Fibroblast of lung (primary cell): ENCODE measurements at regions not wholly inside any gene's neighbourhood (a gene's known extent, or its start where the extent isn't known, plus 50 kb on each side); places are given as distances from the start of the nearest gene placed in this dataset.

Source experiments
- DNase-seq, 2 donors: peaks; one replicate each; pipeline versions ENCODE4 v3.0.0 to v3.0.0-alpha.2; 2010; ENCODE audit warnings: low read depth in 2 of 2
- H2AFZ ChIP-seq: 2 replicates; pipeline ENCODE4 v1.5.1; 2012; ENCODE audit warnings: low read length, control low read depth, inconsistent platforms
- H3K27ac ChIP-seq: 2 replicates; pipeline ENCODE4 v1.5.1; 2011; ENCODE audit warnings: low read length, control low read depth; ENCODE audit not compliant: insufficient read depth
- H3K27me3 ChIP-seq: 2 replicates; pipeline ENCODE4 v1.5.1; 2011; ENCODE audit warnings: mild to moderate bottlenecking, low read length; ENCODE audit not compliant: control insufficient read depth, insufficient read depth
- H3K36me3 ChIP-seq: 2 replicates; pipeline ENCODE4 v1.5.1; 2011; ENCODE audit warnings: low read length; ENCODE audit not compliant: control insufficient read depth, insufficient read depth
- H3K4me1 ChIP-seq: 2 replicates; pipeline ENCODE4 v1.5.1; 2011; ENCODE audit warnings: low read length; ENCODE audit not compliant: control insufficient read depth, insufficient read depth; ENCODE audit errors: extremely low read depth
- H3K4me2 ChIP-seq: 2 replicates; pipeline ENCODE4 v1.5.1; 2011; ENCODE audit warnings: low read length, control low read depth; ENCODE audit not compliant: insufficient read depth; ENCODE audit errors: extremely low read depth
- H3K4me3 ChIP-seq, 4 experiments: fragments of 200-600 bp in 1 of 4; sonication (generic) in 1 of 4; replicated peaks in 1 of 4; 2 replicates each; pipeline ENCODE4 v1.5.1; 2011 to 2016; ENCODE audit warnings: low read length in 4 of 4, low read depth in 3 of 4, mild to moderate bottlenecking in 3 of 4, control low read depth in 2 of 4, inconsistent platforms in 1 of 4, mixed read lengths in 1 of 4; ENCODE audit not compliant: insufficient read depth in 1 of 4; ENCODE audit errors: control extremely low read depth in 1 of 4
- H3K79me2 ChIP-seq: 2 replicates; pipeline ENCODE4 v1.5.1; 2012; ENCODE audit warnings: mild to moderate bottlenecking, low read length, inconsistent platforms; ENCODE audit not compliant: control insufficient read depth, insufficient read depth
- H3K9ac ChIP-seq: 2 replicates; pipeline ENCODE4 v1.5.1; 2011; ENCODE audit warnings: mild to moderate bottlenecking, low read length, control low read depth; ENCODE audit not compliant: insufficient read depth
- H3K9me3 ChIP-seq: 2 replicates; pipeline ENCODE4 v1.5.1; 2012; ENCODE audit warnings: low read depth, low read length; ENCODE audit not compliant: control insufficient read depth, insufficient read depth
- H4K20me1 ChIP-seq: 2 replicates; pipeline ENCODE4 v1.5.1; 2011; ENCODE audit warnings: low read length; ENCODE audit not compliant: control insufficient read depth, insufficient read depth; ENCODE audit errors: extremely low read depth
- EZH2 ChIP-seq: IDR thresholded peaks from 2 replicates; pipeline ENCODE4 v1.5.1; 2012; ENCODE audit warnings: low read length, control low read depth, mild to moderate bottlenecking; ENCODE audit errors: missing control alignments
- TF ChIP-seq, protein P1 (sequence below), 2 donors: IDR thresholded peaks in 1 of 2; conservative IDR thresholded peaks in 1 of 2; 1 replicate in 1 of 2; 2 replicates in 1 of 2; pipeline ENCODE4 v1.5.1; 2011 to 2012; ENCODE audit warnings: low read length in 2 of 2, control low read depth in 1 of 2, inconsistent platforms in 1 of 2, low read depth in 1 of 2, mild to moderate bottlenecking in 1 of 2

DNA sequence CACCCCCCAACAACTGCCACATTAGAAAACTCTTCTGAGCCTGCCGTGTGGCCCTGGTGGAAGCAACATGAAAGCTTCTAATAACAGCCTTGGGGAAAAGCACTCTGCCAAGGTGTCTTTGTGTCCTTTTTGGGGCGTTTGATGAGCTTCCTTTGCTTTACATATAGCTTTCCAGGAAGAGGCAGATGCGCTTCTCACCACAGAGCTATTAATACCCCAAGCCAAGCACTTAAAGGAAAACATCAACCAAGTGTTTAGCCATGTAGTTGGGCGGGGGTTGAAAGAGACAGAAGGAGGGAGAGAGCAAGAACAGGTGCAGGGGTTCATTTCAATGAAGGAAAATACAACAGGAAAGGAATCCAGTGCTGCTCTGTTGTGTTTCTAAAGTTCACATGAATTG lies 176.1 kb downstream of the VAPA start:
- H3K36me3 ChIP-seq = no peaks in the 10 kb centered on the region
- no peaks in the 10 kb centered on the region for H3K9me3 ChIP-seq
- no peak overlapping the region for H3K4me2 ChIP-seq
- no peak for TF ChIP-seq EZH2
- TF ChIP-seq, protein P1, sequence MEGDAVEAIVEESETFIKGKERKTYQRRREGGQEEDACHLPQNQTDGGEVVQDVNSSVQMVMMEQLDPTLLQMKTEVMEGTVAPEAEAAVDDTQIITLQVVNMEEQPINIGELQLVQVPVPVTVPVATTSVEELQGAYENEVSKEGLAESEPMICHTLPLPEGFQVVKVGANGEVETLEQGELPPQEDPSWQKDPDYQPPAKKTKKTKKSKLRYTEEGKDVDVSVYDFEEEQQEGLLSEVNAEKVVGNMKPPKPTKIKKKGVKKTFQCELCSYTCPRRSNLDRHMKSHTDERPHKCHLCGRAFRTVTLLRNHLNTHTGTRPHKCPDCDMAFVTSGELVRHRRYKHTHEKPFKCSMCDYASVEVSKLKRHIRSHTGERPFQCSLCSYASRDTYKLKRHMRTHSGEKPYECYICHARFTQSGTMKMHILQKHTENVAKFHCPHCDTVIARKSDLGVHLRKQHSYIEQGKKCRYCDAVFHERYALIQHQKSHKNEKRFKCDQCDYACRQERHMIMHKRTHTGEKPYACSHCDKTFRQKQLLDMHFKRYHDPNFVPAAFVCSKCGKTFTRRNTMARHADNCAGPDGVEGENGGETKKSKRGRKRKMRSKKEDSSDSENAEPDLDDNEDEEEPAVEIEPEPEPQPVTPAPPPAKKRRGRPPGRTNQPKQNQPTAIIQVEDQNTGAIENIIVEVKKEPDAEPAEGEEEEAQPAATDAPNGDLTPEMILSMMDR (conservative IDR thresholded peaks at IDR 0.05 in 1 of 2, IDR thresholded peaks at IDR 0.05 in 1 of 2; ENCODE audit: low read depth in 1 of 2, low read length in 2 of 2) = no peak
- no peak overlapping the region for H3K9ac ChIP-seq
- H3K4me1 ChIP-seq = no peaks in the 10 kb centered on the region
- no peaks in the 10 kb centered on the region for H3K27me3 ChIP-seq
- no peak overlapping the region for H2AFZ ChIP-seq
- H3K27ac ChIP-seq = no peak overlapping the region
- H3K4me3 ChIP-seq = no peak overlapping the region
- no peak for DNase-seq
- no peaks in the 10 kb centered on the region for H3K79me2 ChIP-seq
- no peaks in the 10 kb centered on the region for H4K20me1 ChIP-seq

DNA sequence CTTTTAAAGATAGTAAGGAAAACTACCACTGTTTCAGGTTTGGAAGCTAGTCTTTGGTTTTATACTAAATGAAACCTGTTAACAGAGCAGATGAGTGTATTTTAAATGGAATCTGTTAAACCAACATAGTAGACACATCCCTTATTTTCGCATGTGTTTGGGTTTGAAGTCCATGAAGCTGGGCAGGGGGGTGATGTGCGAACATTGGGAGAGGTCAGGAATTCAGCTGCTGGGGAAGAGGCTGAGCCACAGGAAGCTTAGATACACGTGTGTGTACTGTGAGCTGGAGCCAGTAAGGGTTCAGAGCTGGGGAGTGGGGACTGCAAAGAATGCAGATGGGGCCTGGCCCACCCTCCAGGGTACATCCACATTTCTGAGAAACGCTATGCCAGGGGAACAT lies 176.9 kb downstream of the VAPA start:
- DNase-seq = no peak
- no peak for TF ChIP-seq EZH2
- TF ChIP-seq, protein P1 (conservative IDR thresholded peaks at IDR 0.05 in 1 of 2, IDR thresholded peaks at IDR 0.05 in 1 of 2; ENCODE audit: low read depth in 1 of 2, low read length in 2 of 2) = no peak

DNA sequence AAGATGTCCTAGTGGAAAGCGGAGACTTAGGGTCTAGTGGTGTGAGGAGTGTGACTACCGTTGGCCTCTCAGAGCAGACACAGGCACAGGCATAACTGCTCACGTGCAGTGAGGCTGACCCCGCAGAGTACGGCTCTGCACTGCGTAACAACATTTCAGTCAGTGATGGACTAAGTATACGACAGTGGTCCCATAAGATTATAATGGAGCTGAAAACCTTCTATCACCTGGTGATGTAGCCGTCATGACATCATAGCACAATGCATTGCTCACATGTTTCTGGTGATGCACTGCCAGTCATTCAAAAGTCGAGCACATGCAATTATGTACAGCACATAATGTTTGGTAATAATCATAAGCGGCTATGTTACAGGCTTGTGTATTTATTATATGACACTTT lies 179.6 kb downstream of the VAPA start:
- H3K27me3 ChIP-seq = no peaks in the 10 kb centered on the region
- no peak overlapping the region for H2AFZ ChIP-seq
- H3K9me3 ChIP-seq = no peaks in the 10 kb centered on the region
- no peaks in the 10 kb centered on the region for H3K4me1 ChIP-seq
- no peak overlapping the region for H3K4me2 ChIP-seq
- H3K27ac ChIP-seq = no peak overlapping the region
- DNase-seq = no peak
- H4K20me1 ChIP-seq = no peaks in the 10 kb centered on the region
- H3K79me2 ChIP-seq = no peaks in the 10 kb centered on the region
- no peak overlapping the region for H3K4me3 ChIP-seq
- H3K9ac ChIP-seq = no peak overlapping the region
- H3K36me3 ChIP-seq = no peaks in the 10 kb centered on the region
- TF ChIP-seq, protein P1 (conservative IDR thresholded peaks at IDR 0.05 in 1 of 2, IDR thresholded peaks at IDR 0.05 in 1 of 2; ENCODE audit: low read depth in 1 of 2, low read length in 2 of 2) = no peak
- TF ChIP-seq EZH2 = no peak

More for the DNA sequence above, 176.9 kb downstream of the VAPA start:
- H3K36me3 ChIP-seq = no peaks in the 10 kb centered on the region
- no peak overlapping the region for H3K4me2 ChIP-seq
- H3K27me3 ChIP-seq = no peaks in the 10 kb centered on the region
- H3K9ac ChIP-seq = no peak overlapping the region
- H3K79me2 ChIP-seq = no peaks in the 10 kb centered on the region
- H3K27ac ChIP-seq = no peak overlapping the region
- H3K4me3 ChIP-seq = no peak overlapping the region
- no peak overlapping the region for H2AFZ ChIP-seq
- H3K9me3 ChIP-seq = no peaks in the 10 kb centered on the region
- H3K4me1 ChIP-seq = no peaks in the 10 kb centered on the region
- no peaks in the 10 kb centered on the region for H4K20me1 ChIP-seq
